ENCODE measurements at regions not wholly inside any gene's neighbourhood (a gene's known extent, or its start where the extent isn't known, plus 50 kb on each side); places are given as distances from the start of the nearest gene placed in this dataset.
"Not testable (repeated sequence)": the region's sequence is repeated elsewhere in the genome, so short reads cannot be mapped to it uniquely, and the experiment has no call there.

DNA sequence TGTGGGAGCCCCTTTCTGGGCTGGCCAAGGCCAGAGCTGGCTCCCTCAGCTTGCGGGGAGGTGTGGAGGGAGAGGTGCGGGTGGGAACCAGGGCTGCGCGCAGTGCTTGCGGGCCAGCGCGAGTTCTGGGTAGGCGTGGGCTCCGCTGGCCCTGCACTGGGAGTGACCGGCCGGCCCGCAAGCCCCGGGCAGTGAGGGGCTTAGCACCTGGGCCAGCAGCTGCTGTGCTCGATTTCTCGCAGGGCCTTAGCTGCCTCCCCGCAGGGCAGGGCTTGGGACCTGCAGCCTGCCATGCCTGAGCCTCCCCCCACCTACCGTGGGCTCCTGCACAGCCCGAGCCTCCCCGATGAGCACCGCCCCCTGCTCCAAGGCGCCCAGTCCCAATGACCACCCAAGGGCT lies 56.0 kb upstream of the CACNA2D1 start:
- TF ChIP-seq CTCF (IDR thresholded peaks at IDR 0.05); SIN3A (IDR thresholded peaks at IDR 0.05; ENCODE audit: borderline replicate concordance, insufficient read depth, low read depth, low read length); POLR2AphosphoS5 (IDR thresholded peaks at IDR 0.05; ENCODE audit: low read depth, low read length); REST (IDR thresholded peaks at IDR 0.05; ENCODE audit: insufficient read depth in 1 of 2, low read depth in 2 of 2, low read length in 1 of 2); TCF7L2 (IDR thresholded peaks at IDR 0.05; ENCODE audit: low read depth, low read length): not testable (repeated sequence)
